GM18907 (cell line): ENCODE measurements at regions not wholly inside any gene's neighbourhood (a gene's known extent, or its start where the extent isn't known, plus 50 kb on each side); places are given as distances from the start of the nearest gene placed in this dataset.

Source experiments
- ATAC-seq: cut with Tn5 transposase; IDR thresholded peaks from one replicate; pipeline ENCODE4 v1.9.1; 2021; ENCODE audit warnings: mild to moderate bottlenecking, moderate library complexity; ENCODE audit not compliant: unreplicated experiment

GRCh38 chr20:52652271-52652670 lies 319.9 kb upstream of the TSHZ2 start:
- ATAC-seq = no peak

- ATAC-seq = no peak
Measured at GRCh38 chr20:52649727-52650126, 322.4 kb upstream of the TSHZ2 start.

- no peak for ATAC-seq
Measured at GRCh38 chr20:52645822-52646221, 326.3 kb upstream of the TSHZ2 start.

GRCh38 chr20:52643034-52643433 lies 329.1 kb upstream of the TSHZ2 start:
- ATAC-seq = no peak

- ATAC-seq = no peak
Measured at GRCh38 chr20:52637201-52637600, 335.0 kb upstream of the TSHZ2 start.

- ATAC-seq = no peak
Measured at GRCh38 chr20:52631469-52631868, 340.7 kb upstream of the TSHZ2 start.

DNA sequence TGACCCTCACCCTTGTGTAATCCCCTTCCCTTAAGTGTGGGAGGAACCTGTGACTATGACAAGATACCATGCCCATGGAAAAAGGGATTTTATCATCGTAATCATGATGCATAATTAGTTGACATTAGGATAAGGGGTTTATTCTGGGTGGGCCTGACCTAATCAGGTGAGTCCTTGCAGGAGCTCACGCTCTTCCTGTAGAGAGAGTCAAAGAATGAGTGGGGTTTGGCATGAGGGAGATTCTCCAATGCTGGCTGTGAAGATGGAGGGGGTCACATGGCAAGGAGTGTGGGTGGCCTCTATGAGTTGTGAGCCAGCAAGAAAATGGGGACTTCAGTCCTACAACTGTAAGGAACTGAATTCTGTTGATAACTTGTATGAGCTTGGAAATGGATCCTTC lies 342.0 kb upstream of the TSHZ2 start:
- no peak for ATAC-seq

DNA sequence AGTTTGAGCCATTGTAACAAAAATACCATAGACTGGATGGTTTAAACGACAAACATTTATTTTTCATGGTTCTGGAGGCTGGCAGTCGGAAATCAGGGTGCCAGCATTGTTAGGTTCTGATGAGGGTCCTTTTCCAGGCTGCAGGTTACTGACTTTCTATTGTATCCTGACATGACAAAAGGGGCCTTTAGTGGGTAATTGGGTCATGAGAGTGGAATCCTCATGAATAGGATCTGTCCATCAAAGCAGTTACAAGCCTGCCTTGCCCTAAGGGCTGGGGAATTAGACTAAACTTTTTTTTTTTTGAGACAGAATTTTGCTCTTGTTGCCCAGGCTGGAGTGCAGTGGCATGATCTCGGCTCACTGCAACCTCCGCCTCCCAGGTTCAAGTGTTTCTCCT lies 347.9 kb upstream of the TSHZ2 start:
- ATAC-seq = no peak

- no peak for ATAC-seq
Measured at GRCh38 chr20:52622081-52622480, 350.1 kb upstream of the TSHZ2 start.

GRCh38 chr20:52621401-52621800 lies 350.8 kb upstream of the TSHZ2 start:
- ATAC-seq = no peak

GRCh38 chr20:52619671-52620070 lies 352.5 kb upstream of the TSHZ2 start:
- ATAC-seq = no peak

- ATAC-seq = no peak
Measured at GRCh38 chr20:52619101-52619500, 353.1 kb upstream of the TSHZ2 start.

DNA sequence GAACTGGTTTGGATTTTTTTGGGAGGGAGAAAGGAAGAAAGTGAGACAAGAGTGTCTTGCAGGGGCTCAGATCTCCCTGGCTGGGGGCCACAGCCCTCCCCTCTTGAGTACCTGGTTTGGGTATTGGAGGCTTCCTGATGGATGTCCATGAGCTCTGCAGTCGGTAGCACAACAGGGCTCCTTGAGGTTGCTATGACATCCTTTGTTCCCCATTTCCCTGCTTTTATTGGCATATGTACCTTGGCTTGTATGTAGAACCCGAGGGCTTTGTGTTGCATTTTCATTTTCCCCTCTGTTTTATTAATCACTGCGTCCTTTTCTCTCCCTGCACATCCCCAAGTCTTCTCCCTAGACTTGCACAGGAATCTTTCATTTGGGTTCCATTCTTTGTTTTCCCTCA lies 355.5 kb upstream of the TSHZ2 start:
- no peak for ATAC-seq

GRCh38 chr20:52614051-52614863 lies 357.9 kb upstream of the TSHZ2 start:
- ATAC-seq = no peak

GRCh38 chr20:52612046-52612632 lies 360.0 kb upstream of the TSHZ2 start:
- no peak for ATAC-seq

DNA sequence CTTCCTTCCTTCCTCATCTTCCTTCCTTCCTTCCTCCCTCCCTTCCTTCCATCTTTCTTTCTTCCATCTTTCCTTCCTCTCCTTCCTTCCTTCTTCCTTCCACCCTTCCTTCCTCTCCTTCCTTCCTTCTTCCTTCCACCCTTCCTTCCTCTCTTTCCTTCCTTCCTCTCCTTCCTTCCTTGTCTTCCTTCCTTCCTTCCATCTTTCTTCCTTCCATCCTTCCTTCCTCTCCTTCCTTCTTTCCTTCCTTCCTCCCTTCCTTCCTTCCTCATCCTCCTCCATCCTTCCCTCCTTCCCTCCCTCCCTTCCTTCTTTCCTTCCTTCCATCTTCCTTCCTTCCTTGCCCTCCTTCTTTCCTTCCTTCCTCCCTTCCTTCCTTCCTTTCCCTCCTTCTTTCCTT lies 361.4 kb upstream of the TSHZ2 start:
- no peak for ATAC-seq

DNA sequence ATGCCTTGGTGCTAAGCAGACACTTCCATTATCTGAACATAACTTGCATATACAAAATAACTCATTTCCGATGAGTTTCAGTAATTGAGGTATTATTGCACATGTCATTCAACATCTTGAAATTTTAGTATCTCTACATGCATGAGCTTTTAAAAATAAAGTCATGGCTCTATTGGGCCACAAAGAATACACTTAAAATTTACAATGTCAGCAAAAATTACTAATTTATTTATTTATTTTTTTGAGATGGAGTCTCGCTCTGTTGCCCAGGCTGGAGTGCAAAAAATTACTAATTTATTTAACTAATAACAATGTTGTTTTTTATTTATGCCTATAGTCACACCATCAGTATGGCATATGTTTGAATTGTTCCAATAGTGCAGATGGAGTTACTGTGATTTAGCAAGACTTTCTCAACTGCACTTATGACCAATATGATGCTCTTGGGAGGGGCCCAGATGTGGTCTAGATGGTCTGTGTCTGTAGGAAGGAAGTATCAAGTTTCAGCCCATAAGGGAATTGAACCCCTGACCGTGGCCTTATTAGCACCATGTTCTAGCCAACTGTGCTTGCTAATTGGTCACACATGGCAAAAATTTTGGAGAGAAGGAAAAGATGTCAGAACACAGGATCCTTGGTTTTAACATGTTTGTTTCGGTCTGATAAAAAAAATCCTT lies 370.7 kb upstream of the TSHZ2 start:
- no peak for ATAC-seq

DNA sequence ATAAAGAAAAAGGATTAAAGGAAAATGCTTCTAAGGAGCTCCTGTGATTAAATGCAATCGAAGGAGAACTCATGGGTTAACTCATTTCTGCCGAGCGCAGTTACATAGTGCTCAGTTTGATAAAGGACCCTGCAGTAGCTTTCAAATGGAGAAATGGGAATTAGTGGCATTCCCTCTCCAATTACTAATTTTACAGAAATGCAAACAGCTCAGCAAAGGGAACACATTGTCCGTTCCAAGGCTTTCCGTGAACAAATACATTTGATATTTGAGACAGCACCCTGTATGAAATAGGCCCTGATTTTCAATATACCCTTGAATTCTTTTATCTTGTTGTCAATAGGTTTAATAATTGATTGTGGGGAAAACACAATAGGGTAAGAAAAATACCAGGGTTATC lies 375.9 kb upstream of the TSHZ2 start:
- no peak for ATAC-seq

- ATAC-seq = no peak
Measured at GRCh38 chr20:52595518-52595917, 376.6 kb upstream of the TSHZ2 start.

DNA sequence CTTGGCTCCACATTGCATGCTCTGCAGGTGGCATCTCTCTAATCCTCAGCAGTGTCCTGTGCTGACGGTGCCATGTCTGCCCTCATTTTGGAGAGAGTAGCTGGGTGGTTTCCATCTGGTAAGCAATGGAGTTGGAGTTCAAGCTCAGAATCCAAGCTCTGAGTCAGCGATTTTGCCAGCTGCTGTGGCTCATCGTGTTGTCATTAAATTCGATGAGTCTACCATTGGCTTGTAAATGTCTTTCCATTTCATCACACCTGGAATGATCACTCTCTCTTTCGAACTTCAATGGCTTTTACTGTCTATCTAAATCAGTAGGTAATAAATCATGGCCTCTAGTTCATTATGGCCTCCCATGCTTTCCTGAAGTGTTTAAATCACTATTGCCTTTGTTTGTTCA lies 378.5 kb upstream of the TSHZ2 start:
- no peak for ATAC-seq

- no peak for ATAC-seq
Measured at GRCh38 chr20:52592567-52592966, 379.6 kb upstream of the TSHZ2 start.

DNA sequence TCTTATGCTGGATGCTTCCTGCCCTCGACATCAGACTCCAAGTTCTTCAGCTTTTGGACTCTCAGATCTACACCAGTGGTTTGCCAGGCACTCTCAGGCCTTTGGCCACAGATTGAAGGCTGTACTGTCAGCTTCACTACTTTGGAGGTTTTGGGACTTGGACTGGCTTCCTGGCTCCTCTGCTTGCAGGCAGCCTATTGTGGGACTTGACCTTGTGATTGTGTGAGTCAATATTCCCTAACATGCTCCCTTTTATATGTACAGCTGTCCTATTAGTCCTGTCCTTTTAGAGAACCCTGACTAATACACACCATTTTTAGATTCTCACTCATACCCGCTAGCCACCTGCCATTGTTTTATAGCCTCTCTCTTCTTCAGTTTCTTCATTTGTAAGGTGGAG lies 382.1 kb upstream of the TSHZ2 start:
- no peak for ATAC-seq
